OCI-LY7 (cell line): ENCODE measurements at regions not wholly inside any gene's neighbourhood (a gene's known extent, or its start where the extent isn't known, plus 50 kb on each side); places are given as distances from the start of the nearest gene placed in this dataset.

Source experiments
- BruUV-seq: library from RNA; stranded (reverse); fragments of 400-500 nt; replicated peaks from 2 replicates; lab custom pipeline; 2021; lab: Mats Ljungman, UMichigan
- CTCF ChIA-PET: fragments of 300-600 bp; sonication (Branson Sonifier 250); formaldehyde crosslinking; loops from one replicate; lab custom pipeline; 2022; ENCODE audit warnings: antibody characterized with exemption; ENCODE audit not compliant: unreplicated experiment; lab: Charles Lee
- POLR2A ChIA-PET: fragments of 300-600 bp; sonication (Branson Sonifier 250); formaldehyde crosslinking; loops from one replicate; lab custom pipeline; 2022; ENCODE audit warnings: antibody characterized with exemption; lab: Charles Lee
- DNase-seq: peaks from one replicate; pipeline ENCODE4 v3.0.0-alpha.2; 2015; ENCODE audit warnings: low spot score
- H2AFZ ChIP-seq: fragments of 200-600 bp; sonication (generic), shearing (Covaris generic); 2 replicates; pipeline ENCODE4 v1.6.1; 2014; ENCODE audit warnings: mild to moderate bottlenecking, antibody characterized with exemption, low read length, moderate library complexity
- H3K27ac ChIP-seq: fragments of 200-600 bp; sonication (generic); 2 replicates; pipeline ENCODE4 v1.5.1; 2014; ENCODE audit warnings: mixed run types, low read depth, mild to moderate bottlenecking, moderate library complexity, low read length, inconsistent platforms; ENCODE audit not compliant: poor library complexity, severe bottlenecking
- H3K36me3 ChIP-seq: fragments of 200-600 bp; sonication (generic); 2 replicates; pipeline ENCODE4 v1.6.1; 2014; ENCODE audit warnings: mild to moderate bottlenecking, antibody characterized with exemption, low read length, moderate library complexity, mixed read lengths; ENCODE audit not compliant: insufficient read depth
- H3K4me1 ChIP-seq: fragments of 200-600 bp; sonication (generic); 2 replicates; pipeline ENCODE4 v1.5.1; 2014; ENCODE audit warnings: mild to moderate bottlenecking, low read length; ENCODE audit not compliant: insufficient read depth, poor library complexity, severe bottlenecking
- H3K4me2 ChIP-seq: fragments of 200-600 bp; sonication (generic); 2 replicates; pipeline ENCODE4 v1.6.1; 2014; ENCODE audit warnings: mild to moderate bottlenecking, low read length
- H3K4me3 ChIP-seq: fragments of 200-600 bp; sonication (generic); 2 replicates; pipeline ENCODE4 v1.5.1; 2014; ENCODE audit warnings: mild to moderate bottlenecking, low read depth, low read length; ENCODE audit not compliant: poor library complexity, severe bottlenecking
- H3K79me2 ChIP-seq: fragments of 200-600 bp; sonication (generic); 2 replicates; pipeline ENCODE4 v1.6.1; 2016; ENCODE audit warnings: low read depth, mild to moderate bottlenecking, low read length, moderate library complexity, mixed read lengths; ENCODE audit not compliant: insufficient read depth
- H3K9me2 ChIP-seq: fragments of 200-600 bp; sonication (generic); 2 replicates; pipeline ENCODE4 v1.6.1; 2016; ENCODE audit warnings: mild to moderate bottlenecking, low read length, mixed read lengths; ENCODE audit not compliant: insufficient read depth
- H3K9me3 ChIP-seq: fragments of 200-600 bp; sonication (generic); 2 replicates; pipeline ENCODE4 v1.6.1; 2014; ENCODE audit warnings: mild to moderate bottlenecking, mixed run types, low read length, mixed read lengths
- H4K20me1 ChIP-seq: fragments of 200-600 bp; sonication (generic); 2 replicates; pipeline ENCODE4 v1.6.1; 2014; ENCODE audit warnings: mild to moderate bottlenecking, antibody characterized with exemption, low read length, moderate library complexity, mixed read lengths; ENCODE audit not compliant: insufficient read depth
- CTCF ChIP-seq: fragments of 200-600 bp; sonication (generic); conservative IDR thresholded peaks from 2 replicates; pipeline ENCODE4 v1.5.1; 2014; ENCODE audit warnings: mild to moderate bottlenecking, antibody characterized with exemption, low read length, moderate library complexity, mixed read lengths
- EZH2phosphoT487 ChIP-seq: fragments of 200-600 bp; sonication (generic); IDR thresholded peaks from 2 replicates; pipeline ENCODE4 v1.6.1; 2018; ENCODE audit warnings: low read depth, borderline replicate concordance, mild to moderate bottlenecking, mixed run types, antibody characterized with exemption, low read length, moderate library complexity, mixed read lengths
- intact Hi-C: fragments of 100-400 bp; cut with micrococcal nuclease; formaldehyde crosslinking; loops from one replicate; pipeline ENCODE4 v1.10.0; 2022; ENCODE audit not compliant: unreplicated experiment

GRCh38 chr11:95502522-95502921 lies 271.5 kb upstream of the SESN3 start:
- Histone ChIP-seq H4K20me1 (no peaks in the 10 kb centered on the region), H3K9me3 (no peaks in the 10 kb centered on the region), H3K27ac (no peak overlapping the region), H2AFZ (no peak overlapping the region), H3K4me1 (no peaks in the 10 kb centered on the region), H3K9me2 (no peaks in the 10 kb centered on the region), H3K4me2 (no peak overlapping the region), H3K79me2 (no peaks in the 10 kb centered on the region), H3K4me3 (no peak overlapping the region), H3K36me3 (no peaks in the 10 kb centered on the region)
- TF ChIP-seq CTCF = no peak
- TF ChIP-seq EZH2phosphoT487 = no peak
- POLR2A ChIA-PET = no interaction called here
- CTCF ChIA-PET = no interaction called here
- intact Hi-C loops = no loop called here
- BruUV-seq = no TSS peak
- no peak for DNase-seq

- CTCF ChIA-PET = no interaction called here
- Histone ChIP-seq H3K9me2 (no peaks in the 10 kb centered on the region), H2AFZ (no peak overlapping the region), H3K36me3 (no peaks in the 10 kb centered on the region), H3K9me3 (no peaks in the 10 kb centered on the region), H3K4me2 (no peak overlapping the region), H3K4me1 (no peaks in the 10 kb centered on the region), H3K79me2 (no peaks in the 10 kb centered on the region), H4K20me1 (no peaks in the 10 kb centered on the region), H3K27ac (no peak overlapping the region), H3K4me3 (no peak overlapping the region)
- POLR2A ChIA-PET = interaction anchor here (0.6 to 1.1 kb wide), 2 partner anchors 10 to 849 kb away, joined by 3 read pairs; no protein-coding TSS in a partner anchor
- TF ChIP-seq CTCF = no peak
- no peak for TF ChIP-seq EZH2phosphoT487
- intact Hi-C loops = no loop called here
- no peak for DNase-seq
- no TSS peak for BruUV-seq
Measured at GRCh38 chr11:95501761-95502266, 270.8 kb upstream of the SESN3 start.

DNA sequence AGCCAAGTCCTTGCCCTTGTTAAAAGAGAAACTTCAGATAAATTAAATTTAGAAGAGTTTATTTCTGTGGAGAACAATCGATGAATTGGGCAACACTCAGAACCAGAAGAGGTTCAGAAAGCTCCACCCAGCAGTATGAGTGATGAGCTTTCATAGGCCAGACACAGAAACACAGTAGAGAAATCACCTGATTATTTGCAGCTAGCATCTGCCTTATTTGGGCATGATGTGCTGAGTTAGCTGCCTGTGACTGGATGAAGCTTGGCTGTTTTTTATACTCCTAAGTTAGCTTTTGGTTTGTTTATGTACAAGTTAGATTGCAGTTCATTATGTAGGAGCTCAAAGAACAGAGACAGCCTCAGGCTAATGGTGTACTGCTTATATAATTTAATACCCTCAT lies 269.5 kb upstream of the SESN3 start:
- Histone ChIP-seq H3K9me3 (no peaks in the 10 kb centered on the region), H3K4me1 (no peaks in the 10 kb centered on the region), H3K27ac (no peak overlapping the region), H3K79me2 (no peaks in the 10 kb centered on the region), H3K4me2 (no peak overlapping the region), H3K4me3 (no peak overlapping the region), H4K20me1 (no peaks in the 10 kb centered on the region), H2AFZ (no peak overlapping the region), H3K9me2 (no peaks in the 10 kb centered on the region), H3K36me3 (no peaks in the 10 kb centered on the region)
- intact Hi-C loops = no loop called here
- no TSS peak for BruUV-seq
- no peak for DNase-seq
- POLR2A ChIA-PET = interaction anchor here (0.6 kb wide), 1 partner anchor 324 kb away, joined by 3 read pairs; no protein-coding TSS in a partner anchor
- no peak for TF ChIP-seq EZH2phosphoT487
- TF ChIP-seq CTCF = no peak
- CTCF ChIA-PET = no interaction called here
